ENCODE measurements at regions not wholly inside any gene's neighbourhood (a gene's known extent, or its start where the extent isn't known, plus 50 kb on each side); places are given as distances from the start of the nearest gene placed in this dataset.

GRCh38 chr18:39506581-39507330, 1941.2 kb upstream of the CELF4 start:
- no peaks in the 10 kb centered on the region for H3K36me3 Mint-ChIP-seq
- no peak overlapping the region for H3K27ac Mint-ChIP-seq
- peaks cover 15 to 18% of the 10 kb centered on the region in 2 donors for H3K9me3 Mint-ChIP-seq
- no peak for ATAC-seq
- no peak for DNase-seq (ENCODE audit: low spot score in 2 of 2)

- no peak for DNase-seq (ENCODE audit: low spot score in 2 of 2)
- H3K27ac Mint-ChIP-seq: no peak overlapping the region
- H3K36me3 Mint-ChIP-seq: no peaks in the 10 kb centered on the region
- peaks cover 8 to 13% of the 10 kb centered on the region in 2 donors for H3K9me3 Mint-ChIP-seq
- ATAC-seq: no peak
Measured at GRCh38 chr18:39500306-39500705, 1934.7 kb upstream of the CELF4 start.

- Mint-ChIP-seq H3K9me3 (peaks cover 11 to 13% of the 10 kb centered on the region in 2 donors), H3K27ac (no peak overlapping the region), H3K36me3 (no peaks in the 10 kb centered on the region)
- DNase-seq (ENCODE audit: low spot score in 2 of 2) (no peak), ATAC-seq (no peak)
Measured at GRCh38 chr18:39497821-39498220, 1932.2 kb upstream of the CELF4 start.

- DNase-seq (ENCODE audit: low spot score in 2 of 2): no peak
- Mint-ChIP-seq H3K27ac (no peak overlapping the region), H3K36me3 (no peaks in the 10 kb centered on the region), H3K9me3 (peaks cover 8 to 13% of the 10 kb centered on the region in 2 donors)
- no peak for ATAC-seq
Measured at GRCh38 chr18:39496986-39497385, 1931.4 kb upstream of the CELF4 start.

GRCh38 chr18:39494211-39494896, 1928.8 kb upstream of the CELF4 start:
- Mint-ChIP-seq H3K36me3 (peaks cover 0 to 9% of the 10 kb centered on the region in 2 donors), H3K9me3 (peaks cover 20 to 25% of the 10 kb centered on the region in 2 donors), H3K27ac (no peak overlapping the region)
- DNase-seq (ENCODE audit: low spot score in 2 of 2) (no peak), ATAC-seq (no peak)

- no peak for DNase-seq (ENCODE audit: low spot score in 2 of 2)
- peaks cover 20 to 24% of the 10 kb centered on the region in 2 donors for H3K9me3 Mint-ChIP-seq
- peaks cover 0 to 9% of the 10 kb centered on the region in 2 donors for H3K36me3 Mint-ChIP-seq
Measured at GRCh38 chr18:39491408-39491807, 1925.8 kb upstream of the CELF4 start.

GRCh38 chr18:39489431-39489830, 1923.8 kb upstream of the CELF4 start:
- peaks cover 0 to 9% of the 10 kb centered on the region in 2 donors for H3K36me3 Mint-ChIP-seq
- peaks cover 20 to 24% of the 10 kb centered on the region in 2 donors for H3K9me3 Mint-ChIP-seq
- no peak for DNase-seq (ENCODE audit: low spot score in 2 of 2)
- no peak for ATAC-seq
- H3K27ac Mint-ChIP-seq: no peak overlapping the region

More at GRCh38 chr18:39491408-39491807, 1925.8 kb upstream of the CELF4 start:
- no peak for ATAC-seq
- H3K27ac Mint-ChIP-seq: no peak overlapping the region

- peaks cover 0 to 9% of the 10 kb centered on the region in 2 donors for H3K36me3 Mint-ChIP-seq
- no peak overlapping the region for H3K27ac Mint-ChIP-seq
- H3K9me3 Mint-ChIP-seq: peaks cover 20 to 21% of the 10 kb centered on the region in 2 donors
- ATAC-seq: no peak
- DNase-seq (ENCODE audit: low spot score in 2 of 2): no peak
Measured at GRCh38 chr18:39487932-39488331, 1922.3 kb upstream of the CELF4 start.

GRCh38 chr18:39486268-39486667, 1920.7 kb upstream of the CELF4 start:
- no peak for ATAC-seq
- H3K36me3 Mint-ChIP-seq: peaks cover 0 to 5% of the 10 kb centered on the region in 2 donors
- H3K27ac Mint-ChIP-seq: no peak overlapping the region
- DNase-seq (ENCODE audit: low spot score in 2 of 2): no peak
- H3K9me3 Mint-ChIP-seq: peaks cover 16 to 18% of the 10 kb centered on the region in 2 donors

GRCh38 chr18:39485696-39486095, 1920.1 kb upstream of the CELF4 start:
- ATAC-seq: no peak
- Mint-ChIP-seq H3K27ac (no peak overlapping the region), H3K36me3 (peaks cover 0 to 5% of the 10 kb centered on the region in 2 donors)

GRCh38 chr18:39481281-39481680, 1915.7 kb upstream of the CELF4 start:
- H3K27ac Mint-ChIP-seq: no peak overlapping the region
- ATAC-seq (no peak), DNase-seq (ENCODE audit: low spot score in 2 of 2) (no peak)
- peaks cover 0 to 4% of the 10 kb centered on the region in 2 donors for H3K9me3 Mint-ChIP-seq
- no peaks in the 10 kb centered on the region for H3K36me3 Mint-ChIP-seq

More at GRCh38 chr18:39485696-39486095, 1920.1 kb upstream of the CELF4 start:
- no peak for DNase-seq (ENCODE audit: low spot score in 2 of 2)
- peaks cover 15 to 17% of the 10 kb centered on the region in 2 donors for H3K9me3 Mint-ChIP-seq

- no peak overlapping the region for H3K27ac Mint-ChIP-seq
- H3K36me3 Mint-ChIP-seq: no peaks in the 10 kb centered on the region
- H3K9me3 Mint-ChIP-seq: peaks cover 0 to 4% of the 10 kb centered on the region in 2 donors
- no peak for DNase-seq (ENCODE audit: low spot score in 2 of 2)
- no peak for ATAC-seq
Measured at GRCh38 chr18:39480494-39481195, 1915.0 kb upstream of the CELF4 start.

- no peaks in the 10 kb centered on the region for H3K36me3 Mint-ChIP-seq
- DNase-seq (ENCODE audit: low spot score in 2 of 2) (no peak), ATAC-seq (no peak)
- H3K27ac Mint-ChIP-seq: no peak overlapping the region
- H3K9me3 Mint-ChIP-seq: peaks cover 6 to 8% of the 10 kb centered on the region in 2 donors
Measured at GRCh38 chr18:39464006-39464405, 1898.4 kb upstream of the CELF4 start.

- no peak for DNase-seq (ENCODE audit: low spot score in 2 of 2)
Measured at GRCh38 chr18:39462436-39462835, 1896.8 kb upstream of the CELF4 start.

GRCh38 chr18:39460136-39460535, 1894.5 kb upstream of the CELF4 start:
- Mint-ChIP-seq H3K27ac (no peak overlapping the region), H3K36me3 (no peaks in the 10 kb centered on the region), H3K9me3 (peaks cover 7 to 9% of the 10 kb centered on the region in 2 donors)

More at GRCh38 chr18:39462436-39462835, 1896.8 kb upstream of the CELF4 start:
- peaks cover 5 to 6% of the 10 kb centered on the region in 2 donors for H3K9me3 Mint-ChIP-seq
- no peaks in the 10 kb centered on the region for H3K36me3 Mint-ChIP-seq
- ATAC-seq: peak in 1 of 2 donors; percentile 22
- no peak overlapping the region for H3K27ac Mint-ChIP-seq

GRCh38 chr18:39455285-39455684, 1889.7 kb upstream of the CELF4 start:
- H3K27ac Mint-ChIP-seq: no peak overlapping the region
- ATAC-seq: no peak
- peaks cover 9 to 11% of the 10 kb centered on the region in 2 donors for H3K9me3 Mint-ChIP-seq
- DNase-seq (ENCODE audit: low spot score in 2 of 2): no peak
- H3K36me3 Mint-ChIP-seq: no peaks in the 10 kb centered on the region

More at GRCh38 chr18:39460136-39460535, 1894.5 kb upstream of the CELF4 start:
- ATAC-seq: no peak
- no peak for DNase-seq (ENCODE audit: low spot score in 2 of 2)

- DNase-seq (ENCODE audit: low spot score in 2 of 2): no peak
- ATAC-seq: no peak
- peaks cover 9 to 11% of the 10 kb centered on the region in 2 donors for H3K9me3 Mint-ChIP-seq
- H3K27ac Mint-ChIP-seq: no peak overlapping the region
- no peaks in the 10 kb centered on the region for H3K36me3 Mint-ChIP-seq
Measured at GRCh38 chr18:39454866-39455265, 1889.3 kb upstream of the CELF4 start.

All from activated naive CD4-positive, alpha-beta T cell treated with anti-CD3 and anti-CD28 coated beads, Interleukin-2, amount 50 U/mL, for 72 hours (primary cell).